C4-2B (cell line): ENCODE measurements at regions not wholly inside any gene's neighbourhood (a gene's known extent, or its start where the extent isn't known, plus 50 kb on each side); places are given as distances from the start of the nearest gene placed in this dataset.

Experiments
- H3K27ac ChIP-seq: fragments of 450-650 bp; 2 replicates; pipeline ENCODE4 v1.5.1; 2017
- CTCF ChIP-seq: fragments of 450-650 bp; conservative IDR thresholded peaks from 2 replicates; pipeline ENCODE4 v1.5.1; 2017; ENCODE audit warnings: mild to moderate bottlenecking
- ZFX ChIP-seq: fragments of 450-650 bp; IDR thresholded peaks from 2 replicates; pipeline ENCODE4 v1.6.1; 2017

DNA sequence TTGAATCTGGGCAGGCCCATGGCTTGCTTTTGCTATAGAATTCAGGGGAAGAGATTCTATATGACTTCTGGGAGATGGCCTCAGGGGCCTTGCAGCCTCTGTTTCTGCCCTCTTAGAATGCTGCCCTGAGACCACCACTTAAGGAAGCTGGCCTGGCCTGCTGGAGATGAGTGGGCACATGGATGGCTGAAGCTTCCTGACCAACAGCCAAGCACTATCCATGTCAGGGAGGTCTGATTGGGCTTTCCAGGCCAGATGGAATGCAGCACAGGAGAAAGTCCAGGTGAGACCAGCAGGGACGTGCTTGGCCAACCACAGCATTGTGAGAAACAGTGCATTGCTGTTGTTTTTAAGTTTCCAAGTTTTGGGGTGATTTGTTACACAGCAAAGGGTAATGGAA, 308.1 kb downstream of the PTPRU start:
- no peak overlapping the region for H3K27ac ChIP-seq
- TF ChIP-seq ZFX (no peak), CTCF (no peak)

DNA sequence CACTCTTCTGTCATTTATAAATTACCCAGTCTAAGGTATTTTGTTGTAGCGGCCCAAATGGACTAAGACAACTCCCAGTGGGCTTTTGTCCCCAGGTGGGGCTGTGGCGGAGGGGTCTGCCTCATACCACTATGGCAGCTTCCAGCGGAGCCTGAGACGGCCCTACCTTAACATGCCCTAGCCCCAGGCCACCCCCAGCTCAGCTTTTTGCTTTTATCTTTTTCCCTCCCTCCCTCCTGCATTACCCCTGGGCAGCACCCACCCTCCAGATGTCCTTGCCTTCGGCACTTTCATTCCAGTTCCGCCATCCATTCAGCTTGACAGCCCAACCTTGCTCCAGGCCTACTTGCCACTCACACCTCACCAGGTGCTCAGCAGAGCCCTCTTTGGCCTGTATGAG, 307.3 kb downstream of the PTPRU start:
- TF ChIP-seq ZFX (no peak), CTCF (no peak)
- H3K27ac ChIP-seq = no peak overlapping the region

GRCh38 chr1:29542548-29542947, 306.2 kb downstream of the PTPRU start:
- H3K27ac ChIP-seq = no peak overlapping the region
- TF ChIP-seq CTCF = no peak
- TF ChIP-seq ZFX = no peak

GRCh38 chr1:29541631-29542030, 305.3 kb downstream of the PTPRU start:
- TF ChIP-seq CTCF = no peak
- TF ChIP-seq ZFX = no peak
- H3K27ac ChIP-seq = no peak overlapping the region

DNA sequence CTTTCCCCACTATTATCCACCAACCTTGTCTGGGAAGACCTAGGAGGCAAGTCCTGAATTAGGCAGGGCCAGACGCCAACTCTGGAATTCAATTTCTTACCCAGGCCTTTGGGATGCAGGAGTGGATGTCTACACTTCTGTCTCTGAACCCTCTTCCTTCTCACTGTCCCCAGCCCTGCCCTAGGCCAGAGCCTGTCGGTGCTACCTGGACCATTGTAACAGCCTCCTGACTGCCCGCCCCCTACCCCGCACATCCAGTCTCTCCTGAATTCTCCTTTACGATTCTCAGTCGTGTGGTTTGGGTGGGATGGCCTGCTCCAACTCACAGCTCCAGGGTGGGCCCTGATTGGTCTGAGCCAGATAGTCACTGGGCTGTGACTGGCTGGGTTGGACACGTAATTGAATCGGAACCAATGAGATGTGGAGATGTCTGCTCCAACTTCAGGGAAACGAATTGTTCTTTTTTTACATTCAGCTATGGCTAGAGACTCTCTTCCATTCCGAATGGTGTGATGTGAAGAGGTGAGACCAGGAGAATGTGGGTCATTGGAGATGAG, 304.6 kb downstream of the PTPRU start:
- TF ChIP-seq CTCF (no peak), ZFX (no peak)
- H3K27ac ChIP-seq = no peak overlapping the region

DNA sequence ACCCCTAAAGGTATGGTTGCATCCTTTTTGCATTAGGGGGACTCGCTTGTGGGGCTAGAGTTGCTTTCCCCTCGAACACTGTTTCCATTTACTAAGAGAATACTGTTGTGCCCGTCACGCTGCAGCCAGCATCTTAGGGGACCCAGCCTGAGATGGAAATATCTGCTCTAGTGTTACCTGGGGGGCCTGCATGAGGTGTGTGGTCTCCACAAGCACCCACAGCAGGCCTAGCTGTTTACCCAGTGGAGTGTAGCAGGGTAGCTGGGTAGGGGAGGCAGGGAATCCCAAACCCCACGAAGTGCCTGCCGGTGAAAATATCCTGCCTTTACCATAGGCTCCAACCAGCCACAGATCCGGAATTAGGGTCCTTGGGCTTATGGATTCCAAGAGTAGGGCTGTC, 303.6 kb downstream of the PTPRU start:
- H3K27ac ChIP-seq = no peak overlapping the region
- TF ChIP-seq ZFX = no peak
- TF ChIP-seq CTCF = no peak

GRCh38 chr1:29538586-29538985, 302.3 kb downstream of the PTPRU start:
- H3K27ac ChIP-seq = no peak overlapping the region
- TF ChIP-seq CTCF (no peak), ZFX (no peak)
